K562 (cell line): ENCODE measurements at regions not wholly inside any gene's neighbourhood (a gene's known extent, or its start where the extent isn't known, plus 50 kb on each side); places are given as distances from the start of the nearest gene placed in this dataset.

Source experiments
- ATAC-seq: fragments of 200-7000 bp; cut with Tn5 transposase; 3 replicates; pipeline ENCODE4 v1.9.1; 2020; ENCODE audit warnings: moderate library complexity
- BruUV-seq: library from RNA; stranded (reverse); fragments of 400-500 nt; replicated peaks from 2 replicates; lab custom pipeline; 2021; lab: Mats Ljungman, UMichigan
- CTCF ChIA-PET: fragments of 300-600 bp; formaldehyde crosslinking; extraction: SDS; loops from one replicate; lab custom pipeline; 2021; ENCODE audit warnings: low intra/inter-chr PET ratio; lab: Yijun Ruan, JAX
- POLR2A ChIA-PET: fragments of 300-600, 350-650 bp; sonication (Branson Sonifier 250); formaldehyde crosslinking; extraction: SDS; loops from one replicate; lab custom pipeline; 2021; ENCODE audit warnings: antibody characterized with exemption, inconsistent platforms; lab: Yijun Ruan, JAX
- DNase-seq, 4 experiments: peaks; one replicate each; pipeline versions ENCODE4 v3.0.0 to v3.0.0-alpha.2; 2011 to 2018; ENCODE audit warnings: low spot score in 3 of 4, mixed read lengths in 3 of 4; ENCODE audit errors: extremely low read depth in 1 of 4
- FAIRE-seq: peaks from 2 replicates; lab custom pipeline; 2011; peaks lifted over from hg19 to GRCh38; lab: Jason Lieb, UNC
- H2AFZ ChIP-seq: 2 replicates; pipeline ENCODE4 v1.6.0; 2011; ENCODE audit warnings: low read depth, low read length, control low read depth, inconsistent platforms
- H3K27ac ChIP-seq: fragments of 200-600 bp; 3 replicates; pipeline ENCODE4 v1.8.0; 2011; ENCODE audit warnings: low read depth, mild to moderate bottlenecking, control low read depth, inconsistent platforms, low read length, moderate library complexity, mixed read lengths; ENCODE audit errors: extremely low read depth
- H3K27me3 ChIP-seq, 2 experiments: fragments of 300-600 bp in 1 of 2; 2 replicates in 1 of 2; 3 replicates in 1 of 2; pipeline versions ENCODE4 v1.6.0 to v1.8.0; 2011; ENCODE audit warnings: inconsistent platforms in 2 of 2, low read length in 2 of 2, mild to moderate bottlenecking in 1 of 2, mixed read lengths in 1 of 2, moderate library complexity in 1 of 2; ENCODE audit not compliant: control insufficient read depth in 2 of 2, insufficient read depth in 2 of 2
- H3K36me3 ChIP-seq: fragments of 300-600 bp; 3 replicates; pipeline ENCODE4 v1.8.0; 2011; ENCODE audit warnings: mild to moderate bottlenecking, low read length, inconsistent platforms; ENCODE audit not compliant: control insufficient read depth, insufficient read depth
- H3K4me1 ChIP-seq, 2 experiments: fragments of 200-600 bp in 1 of 2; replicated peaks in 1 of 2; 2 replicates in 1 of 2; 3 replicates in 1 of 2; pipeline versions ENCODE4 v1.5.1 to v1.8.0; 2011; ENCODE audit warnings: inconsistent platforms in 2 of 2, low read length in 2 of 2, mild to moderate bottlenecking in 1 of 2, mixed read lengths in 1 of 2, moderate library complexity in 1 of 2; ENCODE audit not compliant: control insufficient read depth in 2 of 2, insufficient read depth in 2 of 2
- H3K4me2 ChIP-seq: 2 replicates; pipeline ENCODE4 v1.6.1; 2011; ENCODE audit warnings: low read length, control low read depth, inconsistent platforms, mixed read lengths; ENCODE audit not compliant: insufficient read depth
- H3K4me3 ChIP-seq: fragments of 200-600 bp; sonication (generic), shearing (Covaris generic); 2 replicates; pipeline ENCODE4 v1.5.1; 2016; ENCODE audit warnings: control low read depth, inconsistent platforms
- H3K79me2 ChIP-seq: fragments of 200-600 bp; 3 replicates; pipeline ENCODE4 v1.8.0; 2011; ENCODE audit warnings: low read length, inconsistent platforms; ENCODE audit not compliant: control insufficient read depth, insufficient read depth
- H3K9ac ChIP-seq, 2 experiments: 2 replicates each; pipeline versions ENCODE4 v1.6.0 to v1.6.1; 2011; ENCODE audit warnings: low read depth in 2 of 2, low read length in 2 of 2, control low read depth in 1 of 2, inconsistent platforms in 1 of 2, mild to moderate bottlenecking in 1 of 2, mixed read lengths in 1 of 2; ENCODE audit not compliant: insufficient read depth in 1 of 2
- H3K9me1 ChIP-seq: one replicate; pipeline ENCODE4 v1.6.0; 2011; ENCODE audit warnings: inconsistent platforms, mild to moderate bottlenecking, low read length, moderate library complexity; ENCODE audit not compliant: control insufficient read depth, insufficient read depth
- H3K9me3 ChIP-seq: replicated peaks from 2 replicates; pipeline ENCODE4 v1.5.1; 2011; ENCODE audit warnings: low read depth, low read length, inconsistent platforms; ENCODE audit not compliant: control insufficient read depth, insufficient read depth
- H4K20me1 ChIP-seq: replicated peaks from 2 replicates; pipeline ENCODE4 v1.6.1; 2011; ENCODE audit warnings: low read length, inconsistent platforms, mixed read lengths; ENCODE audit not compliant: control insufficient read depth, insufficient read depth
- BDP1 ChIP-seq: IDR thresholded peaks from 3 replicates; pipeline ENCODE4 v1.6.1; 2011; ENCODE audit not compliant: insufficient read length, insufficient read depth
- GTF3C2 ChIP-seq: IDR thresholded peaks from 3 replicates; pipeline ENCODE4 v1.6.1; 2011; ENCODE audit warnings: borderline replicate concordance, mild to moderate bottlenecking, moderate library complexity; ENCODE audit not compliant: insufficient read length; ENCODE audit errors: extremely low read depth
- KAT7 ChIP-seq: sonication (generic); formaldehyde crosslinking; IDR thresholded peaks from 2 replicates; pipeline ENCODE4 v1.8.0; 2022; ENCODE audit warnings: missing genetic modification reagents, mild to moderate bottlenecking, borderline replicate concordance
- ZBTB7A ChIP-seq: IDR thresholded peaks from 2 replicates; pipeline ENCODE4 v1.6.1; 2011; ENCODE audit warnings: low read depth, mild to moderate bottlenecking, low read length, moderate library complexity, borderline replicate concordance; ENCODE audit not compliant: control insufficient read depth
- ZFP30 ChIP-seq: fragments of 250-450 bp; sonication (Bioruptor Pico); IDR thresholded peaks from 2 replicates; pipeline ENCODE4 v1.8.0; 2022; ENCODE audit warnings: moderate library complexity, mild to moderate bottlenecking, inconsistent platforms, borderline replicate concordance
- ZNF197 ChIP-seq: fragments of 200-800 bp; sonication (Bioruptor generic); IDR thresholded peaks from 2 replicates; pipeline ENCODE4 v1.6.1; 2016; ENCODE audit warnings: low read depth, missing genetic modification characterization, missing compliant biosample characterization
- ZNF512 ChIP-seq: IDR thresholded peaks from 2 replicates; pipeline ENCODE4 v1.6.1; 2016; ENCODE audit warnings: missing genetic modification characterization, missing compliant biosample characterization
- ZNF699 ChIP-seq: fragments of 250-450 bp; sonication (Bioruptor Pico); IDR thresholded peaks from 2 replicates; pipeline ENCODE4 v1.8.0; 2021; ENCODE audit warnings: mild to moderate bottlenecking, moderate library complexity; ENCODE audit not compliant: insufficient replicate concordance
- WGBS: fragments of 100-300 bp; shearing (Covaris generic); methylation state at CpG from one replicate; pipeline ENCODE4 v1.1.6; 2016; ENCODE audit warnings: low coverage, mixed read lengths; ENCODE audit not compliant: insufficient coverage; ENCODE audit errors: missing lambda C conversion rate; 5-methylcytosine and 5-hydroxymethylcytosine counted together
- in situ Hi-C: fragments of 300-500 bp; cut with MboI; formaldehyde crosslinking; loops from 4 replicates; pipeline ENCODE4 v1.15.0; 2018; ENCODE audit warnings: inconsistent platforms, mixed read lengths
- intact Hi-C: fragments of 100-400 bp; cut with micrococcal nuclease; formaldehyde crosslinking; loops from 2 replicates; pipeline ENCODE4 v1.14.2; 2022
- TF ChIP-seq, protein P1 (sequence below): sonication (generic); formaldehyde crosslinking; IDR thresholded peaks from 2 replicates; pipeline ENCODE4 v1.8.1; 2022; ENCODE audit warnings: missing genetic modification reagents

DNA sequence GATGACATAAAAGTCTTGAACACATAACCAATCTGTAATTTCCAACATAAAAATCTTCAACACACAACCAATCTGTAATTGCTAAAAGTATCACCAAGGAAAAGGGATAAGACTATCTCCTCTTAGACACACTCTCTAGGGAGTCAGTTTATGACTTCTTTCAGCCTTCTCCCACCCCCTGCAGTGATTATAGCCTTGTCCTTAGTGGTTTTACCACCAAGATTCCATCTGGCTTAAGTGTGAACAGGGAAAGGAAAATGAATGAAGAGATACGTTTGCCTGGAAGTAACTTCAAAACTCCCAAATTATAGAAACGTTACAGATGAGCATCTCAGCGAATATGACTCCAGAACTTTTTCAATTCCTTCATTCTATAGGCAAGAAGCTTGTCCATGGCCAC lies 136.2 kb upstream of the RASSF8 start (continued):
- no peak for TF ChIP-seq GTF3C2
- TF ChIP-seq ZNF197 (CRISPR knock-in tag) = no peak

DNA sequence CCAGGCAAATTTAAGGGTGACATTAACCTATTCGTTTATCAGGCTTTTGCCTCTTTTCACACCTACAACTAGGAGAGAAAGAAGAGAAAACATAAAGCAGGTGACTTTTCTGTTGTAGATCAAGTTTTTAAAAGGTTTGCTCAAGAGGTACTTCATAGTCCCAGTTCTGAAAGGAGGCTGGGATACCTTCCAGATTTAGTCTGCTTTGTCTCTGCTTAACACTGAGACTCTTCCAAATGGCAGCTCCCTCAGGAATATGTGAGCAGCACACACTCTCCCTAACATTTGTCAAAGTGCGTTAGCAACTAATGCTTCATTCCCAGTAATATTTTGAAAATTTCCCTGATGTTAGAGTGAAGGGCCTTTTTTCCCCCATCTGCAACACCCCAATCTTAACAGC lies 133.7 kb upstream of the RASSF8 start:
- ChIA-PET CTCF (no interaction called here), POLR2A (no interaction called here)
- WGBS = 0% methylated on average over 2 of the region's 2 CpGs
- H3K9me3 ChIP-seq = no peaks in the 10 kb centered on the region
- no peaks in the 10 kb centered on the region for H3K4me1 ChIP-seq
- no peaks in the 10 kb centered on the region for H4K20me1 ChIP-seq
- no peak overlapping the region for H2AFZ ChIP-seq
- intact Hi-C loops (no loop called here), in situ Hi-C loops (no loop called here)
- peaks cover 0 to 5% of the 10 kb centered on the region in 2 experiments; a peak in 1 of 5 replicates for H3K27me3 ChIP-seq
- ATAC-seq = no peak
- H3K4me2 ChIP-seq = no peak overlapping the region
- H3K36me3 ChIP-seq = no peaks in the 10 kb centered on the region
- DNase-seq = no peak
- no peak overlapping the region for H3K9ac ChIP-seq
- H3K9me1 ChIP-seq = no peaks in the 10 kb centered on the region
- no peak for FAIRE-seq
- H3K4me3 ChIP-seq = no peak overlapping the region
- no peaks in the 10 kb centered on the region for H3K79me2 ChIP-seq
- BruUV-seq = no TSS peak
- H3K27ac ChIP-seq = no peak overlapping the region
- TF ChIP-seq, protein P1, sequence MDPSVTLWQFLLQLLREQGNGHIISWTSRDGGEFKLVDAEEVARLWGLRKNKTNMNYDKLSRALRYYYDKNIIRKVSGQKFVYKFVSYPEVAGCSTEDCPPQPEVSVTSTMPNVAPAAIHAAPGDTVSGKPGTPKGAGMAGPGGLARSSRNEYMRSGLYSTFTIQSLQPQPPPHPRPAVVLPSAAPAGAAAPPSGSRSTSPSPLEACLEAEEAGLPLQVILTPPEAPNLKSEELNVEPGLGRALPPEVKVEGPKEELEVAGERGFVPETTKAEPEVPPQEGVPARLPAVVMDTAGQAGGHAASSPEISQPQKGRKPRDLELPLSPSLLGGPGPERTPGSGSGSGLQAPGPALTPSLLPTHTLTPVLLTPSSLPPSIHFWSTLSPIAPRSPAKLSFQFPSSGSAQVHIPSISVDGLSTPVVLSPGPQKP (CRISPR knock-in tag) = no peak
- no peak for TF ChIP-seq ZNF699
- TF ChIP-seq BDP1 = no peak
- no peak for TF ChIP-seq ZFP30 (CRISPR knock-in tag)
- TF ChIP-seq ZBTB7A = no peak
- no peak for TF ChIP-seq KAT7 (CRISPR knock-in tag)
- TF ChIP-seq ZNF512 (tag) = no peak
